ENCODE measurements at regions not wholly inside any gene's neighbourhood (a gene's known extent, or its start where the extent isn't known, plus 50 kb on each side); places are given as distances from the start of the nearest gene placed in this dataset.

- no peak for DNase-seq
These were observed 273.9 kb downstream of the ELAVL2 start for GRCh38 chr9:23551929-23552707.

DNA sequence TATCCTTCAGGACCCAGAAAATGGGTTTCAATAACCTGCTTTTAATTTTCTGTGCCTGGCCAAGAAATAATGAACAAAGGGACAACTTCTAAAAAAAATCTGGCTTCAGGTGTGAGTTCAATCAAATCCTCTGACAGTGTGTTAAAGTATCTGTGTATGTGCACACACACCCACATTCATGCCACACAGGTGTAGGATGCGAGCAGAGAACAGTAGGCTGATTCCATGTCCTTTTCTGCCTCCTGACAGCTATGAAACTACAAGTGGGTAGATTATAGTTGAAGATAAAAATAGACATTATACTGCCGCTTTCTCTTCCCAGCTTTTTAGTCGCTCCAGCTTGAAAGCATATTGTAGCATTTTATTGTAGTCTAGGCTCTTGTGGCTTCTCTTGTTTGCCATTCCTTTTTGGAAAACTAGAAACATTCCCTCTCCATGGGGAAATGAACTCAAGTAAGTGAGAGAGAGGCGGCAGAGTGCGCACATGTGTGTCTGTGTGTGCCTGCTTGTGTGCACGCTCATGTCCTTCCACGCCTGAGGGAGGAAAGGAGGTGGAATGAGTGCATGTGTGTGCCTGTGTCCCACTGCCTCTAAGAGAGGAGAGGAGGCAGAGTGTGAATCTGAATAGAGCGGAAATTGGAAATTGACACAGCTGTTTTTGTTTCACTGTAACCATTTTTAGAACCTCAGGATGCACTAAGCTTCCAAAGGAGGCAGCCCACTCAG lies 273.0 kb downstream of the ELAVL2 start:
- no peak for DNase-seq

DNA sequence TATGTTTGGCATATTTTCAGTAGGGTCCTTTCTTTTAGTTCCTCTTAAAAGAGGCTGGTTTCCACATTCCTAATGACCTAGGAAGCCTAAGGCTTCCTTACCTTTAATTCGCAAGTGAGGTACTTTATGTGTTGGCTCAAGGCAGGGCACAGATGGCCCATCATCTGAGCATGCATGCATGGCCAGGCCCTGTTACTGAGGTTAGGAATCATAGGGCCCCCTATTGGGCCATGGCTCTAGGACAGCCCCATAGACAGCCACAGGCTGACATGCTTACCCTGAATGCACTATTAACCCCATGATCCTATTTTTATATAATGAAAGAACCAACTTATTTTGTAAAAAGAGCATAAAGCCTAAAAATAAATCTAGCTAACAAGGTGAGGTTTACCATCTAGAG lies 271.4 kb downstream of the ELAVL2 start:
- no peak for DNase-seq

GRCh38 chr9:23555851-23556250 lies 270.2 kb downstream of the ELAVL2 start:
- no peak for DNase-seq

DNA sequence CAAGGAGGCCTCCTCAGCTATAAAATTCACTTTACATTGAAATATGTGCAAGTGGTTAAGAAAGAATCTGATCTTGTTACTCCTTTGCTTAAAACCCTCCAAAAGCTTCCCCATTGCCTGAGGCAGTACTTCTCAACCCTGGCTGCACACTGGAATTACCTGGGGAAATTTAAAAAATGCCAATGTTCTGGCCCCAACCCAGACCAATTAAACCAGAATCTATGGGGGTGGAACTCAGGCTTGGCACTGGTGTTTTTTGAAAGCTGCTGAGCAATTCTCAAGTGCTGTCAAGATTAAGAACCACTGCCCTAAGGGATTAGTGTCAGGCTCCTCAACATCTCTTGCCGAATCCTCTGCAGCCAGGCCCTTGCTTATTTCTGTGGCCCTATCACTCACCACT lies 269.6 kb downstream of the ELAVL2 start:
- DNase-seq, result no peak

DNA sequence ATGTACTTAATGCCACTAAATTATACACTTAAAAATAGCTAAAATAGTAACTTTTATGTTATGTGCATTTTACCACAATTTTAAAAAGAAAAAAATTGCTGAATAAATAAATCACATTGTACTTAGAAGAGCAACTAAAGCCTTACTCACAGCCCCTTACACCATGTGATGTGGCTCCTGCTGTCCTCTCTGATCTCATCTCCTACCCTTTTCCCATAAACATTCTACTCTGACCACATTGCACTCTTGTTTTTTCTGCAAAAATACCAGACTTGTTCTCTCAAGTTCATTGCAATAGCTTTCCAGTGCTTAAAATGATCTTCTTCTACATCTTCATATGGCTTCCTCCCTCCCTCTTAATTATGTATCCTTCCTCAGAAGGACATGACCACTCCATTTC lies 268.4 kb downstream of the ELAVL2 start:
- DNase-seq, result no peak

DNA sequence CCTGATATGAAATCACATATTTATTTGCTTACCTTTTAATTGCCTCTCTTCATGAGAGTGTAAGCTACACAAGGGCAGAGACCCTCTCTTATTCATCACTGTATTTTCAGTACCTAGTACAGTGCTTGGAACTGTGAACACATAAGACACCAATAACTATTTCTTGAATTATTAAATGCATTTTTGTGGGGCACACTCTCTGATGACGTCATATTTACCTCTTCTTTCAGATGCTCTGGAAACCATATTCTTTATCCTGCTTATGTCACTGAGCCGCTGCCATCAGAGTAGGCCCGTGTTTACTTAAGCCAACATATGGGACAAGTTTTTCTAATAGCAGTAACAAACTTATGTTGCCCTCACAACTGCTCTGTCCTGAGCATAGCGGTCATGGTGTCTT lies 266.5 kb downstream of the ELAVL2 start:
- no peak for DNase-seq

DNA sequence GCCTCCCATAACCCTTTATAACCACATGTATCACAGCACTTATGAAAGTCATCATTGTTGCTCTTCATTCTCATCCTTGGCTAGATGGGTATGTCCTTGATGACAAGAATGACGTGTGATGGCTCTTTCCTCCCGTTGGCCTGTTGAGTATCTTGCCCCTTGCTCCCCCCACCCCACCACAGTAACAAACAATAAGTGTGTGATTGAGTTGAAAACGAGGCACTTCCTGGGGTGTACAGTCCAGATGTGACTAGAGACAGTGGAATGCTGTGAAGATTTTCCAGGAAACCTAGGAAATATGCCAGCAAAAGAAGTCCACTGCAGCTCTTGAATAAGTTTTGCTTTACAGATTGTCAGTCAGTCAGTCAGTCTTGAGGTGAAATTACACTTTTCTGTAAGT lies 262.5 kb downstream of the ELAVL2 start:
- no peak for DNase-seq

DNA sequence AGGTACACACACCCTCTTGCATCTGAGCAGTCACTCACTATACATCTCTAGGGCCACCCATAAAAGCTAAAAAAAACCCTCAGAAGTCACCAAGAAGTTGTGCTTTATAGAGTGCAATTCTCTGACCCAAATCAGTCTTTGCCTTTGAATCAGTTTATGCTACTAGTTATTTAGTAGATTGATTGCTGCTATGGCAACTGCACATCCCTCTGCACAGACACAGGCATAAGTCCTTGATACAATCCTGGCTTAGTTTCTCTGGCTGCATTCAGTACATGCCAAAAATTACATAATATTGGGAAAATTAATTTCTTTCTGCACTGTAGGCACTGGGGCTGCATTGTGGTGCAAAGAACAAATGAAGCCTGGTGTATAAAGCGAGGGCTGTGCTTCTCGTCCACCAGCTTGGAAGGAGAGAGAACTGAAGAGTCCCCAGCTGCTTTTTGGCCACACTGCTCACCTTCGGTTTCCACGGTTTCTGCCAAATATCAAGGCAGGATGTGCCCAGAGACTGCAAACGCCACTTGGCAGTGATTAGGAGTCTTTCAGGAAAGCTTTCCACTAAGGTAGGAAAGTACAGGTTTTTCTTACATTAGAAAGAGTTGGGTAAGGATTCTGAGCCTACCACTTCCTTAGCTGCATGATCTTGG lies 258.4 kb downstream of the ELAVL2 start:
- DNase-seq, result no peak

DNA sequence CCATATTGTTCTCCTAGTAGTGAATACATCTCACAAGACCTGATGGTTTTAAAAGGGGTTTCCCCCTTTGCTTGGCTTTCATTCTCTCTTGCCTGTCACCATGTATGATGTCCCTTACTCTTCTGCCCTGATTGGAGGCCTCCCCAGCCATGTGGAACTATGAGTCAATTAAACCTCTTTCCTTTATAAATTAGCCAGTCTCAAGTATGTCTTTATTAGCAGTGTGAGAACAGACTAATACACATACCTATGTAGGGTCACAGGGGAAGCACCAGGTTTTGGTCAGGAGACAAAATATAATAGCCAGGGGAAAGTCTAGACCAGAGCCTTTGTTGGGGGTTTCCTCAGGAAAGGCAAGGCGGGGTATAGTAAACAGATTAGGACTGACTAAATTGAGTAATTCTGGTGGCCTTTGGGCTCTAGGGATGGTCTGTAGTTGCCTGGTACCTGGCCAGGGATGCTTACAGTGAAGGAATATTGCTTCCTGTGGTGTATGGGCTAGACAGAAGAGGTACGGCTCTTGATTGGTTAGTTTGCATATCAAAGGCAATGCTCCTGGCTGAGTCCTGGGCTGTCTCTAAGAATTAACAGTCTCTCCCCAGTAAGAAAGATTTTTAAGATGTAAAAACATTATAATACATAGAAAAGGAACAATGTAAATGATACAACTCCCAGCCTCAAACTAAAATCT lies 254.5 kb downstream of the ELAVL2 start:
- no peak for DNase-seq

GRCh38 chr9:23573800-23574199 lies 252.2 kb downstream of the ELAVL2 start:
- DNase-seq, result no peak

GRCh38 chr9:23577611-23578010 lies 248.4 kb downstream of the ELAVL2 start:
- DNase-seq, result no peak

DNA sequence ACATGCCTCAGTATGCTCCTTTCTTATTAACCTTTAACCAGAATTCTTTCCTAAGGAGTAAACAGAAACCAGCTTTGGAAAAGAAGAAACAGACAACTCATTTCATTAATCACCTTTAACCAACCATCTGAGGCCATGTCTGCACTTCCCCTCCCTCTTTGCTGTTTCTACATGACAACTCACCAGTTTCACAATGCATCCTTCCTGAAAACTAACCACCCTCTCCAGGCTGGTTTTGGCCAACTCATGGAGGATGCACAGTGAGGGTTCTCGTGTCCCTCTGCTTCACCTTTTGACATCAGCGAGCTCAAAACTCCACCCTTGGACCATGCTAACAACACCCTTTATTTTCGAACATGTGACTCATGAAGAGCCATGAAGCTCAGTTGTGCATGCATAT lies 244.1 kb downstream of the ELAVL2 start:
- no peak for DNase-seq

GRCh38 chr9:23582836-23583235 lies 243.2 kb downstream of the ELAVL2 start:
- DNase-seq, result no peak

DNA sequence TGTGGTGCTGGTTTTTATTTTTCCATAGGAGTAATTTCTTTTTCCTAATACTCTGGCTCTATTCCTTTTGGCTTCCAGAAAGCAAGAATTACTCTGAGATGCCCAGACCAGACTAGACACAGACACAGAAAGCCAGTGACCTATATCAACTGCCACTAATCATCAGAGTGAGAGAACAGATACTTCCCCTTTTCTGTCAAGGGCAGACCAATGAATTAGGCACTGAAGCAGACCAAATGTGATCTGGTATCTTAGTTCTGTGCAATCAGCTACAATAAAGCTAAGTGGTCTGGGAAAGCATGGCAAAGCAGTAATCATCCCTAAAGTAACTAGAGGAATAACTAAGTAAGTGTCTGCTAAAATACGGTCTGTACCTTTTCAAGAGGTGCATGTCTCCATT lies 239.1 kb downstream of the ELAVL2 start:
- DNase-seq, result no peak

DNA sequence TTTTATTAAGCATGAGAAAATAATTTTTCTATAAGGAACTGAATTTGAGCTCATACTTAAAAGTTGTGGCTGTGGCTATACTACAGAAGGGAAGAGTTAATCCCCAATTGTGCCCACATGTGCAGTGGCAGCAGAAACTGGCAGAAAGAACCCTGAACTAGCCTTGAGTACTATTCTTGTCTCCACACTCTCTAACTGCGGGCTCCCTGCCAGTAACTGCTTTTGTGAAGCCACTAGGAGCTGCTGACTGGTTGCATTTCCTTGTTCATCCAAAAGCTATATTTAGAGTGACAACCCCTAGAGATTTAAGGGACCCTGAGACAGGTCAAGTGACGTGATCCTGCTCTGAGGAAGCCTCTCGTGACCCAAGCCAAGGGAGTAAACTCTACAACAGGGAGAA lies 238.6 kb downstream of the ELAVL2 start:
- DNase-seq, result no peak

DNA sequence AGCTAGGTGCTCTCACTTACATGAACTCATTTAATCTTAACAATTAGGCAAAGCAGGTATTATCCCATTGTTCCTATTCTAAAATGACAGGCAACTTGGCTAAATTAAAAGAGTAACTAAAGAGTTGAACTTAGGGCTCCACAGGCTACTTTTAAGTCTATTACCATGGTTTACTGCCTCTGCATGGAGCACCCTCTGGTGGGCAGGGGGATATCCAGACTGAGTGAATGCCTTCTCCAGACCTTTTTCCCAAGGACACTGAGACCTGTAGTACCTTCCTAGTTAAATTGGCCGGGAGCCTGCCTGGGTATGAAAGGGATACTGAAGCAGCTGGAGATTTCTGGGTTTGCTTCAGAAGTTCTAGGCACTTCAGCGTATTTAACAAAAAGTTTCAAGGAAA lies 238.1 kb downstream of the ELAVL2 start:
- DNase-seq, result no peak

- DNase-seq, result no peak
These were observed 235.6 kb downstream of the ELAVL2 start for GRCh38 chr9:23590276-23591000.

GRCh38 chr9:23594421-23594820 lies 231.6 kb downstream of the ELAVL2 start:
- no peak for DNase-seq

DNA sequence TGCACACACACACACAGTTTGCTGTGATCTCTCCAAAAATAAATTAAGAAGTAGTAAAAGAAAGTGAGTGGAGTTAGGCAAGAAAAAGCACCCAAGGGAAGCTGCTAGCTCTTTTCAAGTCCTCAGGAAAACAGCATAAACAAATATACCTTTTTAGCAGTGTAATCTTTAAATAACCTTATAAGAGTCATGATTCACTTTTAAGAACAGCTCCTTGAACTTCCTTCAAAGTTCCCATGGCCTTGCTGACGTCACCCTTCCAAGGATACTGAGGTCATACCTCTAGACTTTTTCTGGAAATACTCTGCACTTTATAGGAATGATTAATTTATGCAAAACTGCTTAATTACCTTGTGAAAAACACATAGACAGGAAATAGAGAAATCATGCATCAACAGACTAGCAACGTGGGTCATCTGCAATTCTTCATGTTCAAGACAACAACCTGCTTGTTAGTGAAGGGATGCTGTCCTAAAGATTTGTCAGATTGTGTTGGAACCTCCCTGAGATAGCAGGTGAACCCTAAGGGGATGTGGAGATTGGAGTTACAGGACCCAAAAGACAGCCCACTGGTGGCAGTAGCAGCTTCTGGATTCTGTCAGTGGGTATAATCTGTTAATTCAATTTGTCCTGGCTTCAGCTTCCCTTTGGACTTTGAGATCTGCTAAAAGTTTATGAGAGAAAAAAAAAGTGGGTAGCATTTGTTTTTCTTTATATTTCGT lies 229.0 kb downstream of the ELAVL2 start:
- DNase-seq, result no peak

DNA sequence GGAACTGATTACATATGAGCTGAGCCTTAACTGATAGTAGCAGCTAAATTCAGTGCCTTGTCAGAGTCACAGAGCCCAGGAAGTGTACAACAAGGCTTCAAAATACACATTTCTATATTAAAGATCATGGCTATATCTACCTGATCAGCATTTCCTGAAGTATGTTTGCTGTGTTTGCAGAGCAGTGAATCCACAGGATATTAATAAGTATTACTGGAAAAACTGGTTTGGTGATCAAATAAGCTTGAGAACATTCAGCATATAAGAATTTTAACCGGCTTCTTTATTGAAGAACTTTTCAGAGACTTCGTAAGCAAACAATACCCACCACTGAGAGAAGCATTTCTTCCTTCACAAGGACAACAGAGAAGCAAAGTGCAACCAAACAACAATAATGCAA lies 227.0 kb downstream of the ELAVL2 start:
- DNase-seq, result no peak

- DNase-seq, result no peak
These were observed 222.7 kb downstream of the ELAVL2 start for GRCh38 chr9:23603311-23603710.
